ENCODE measurements at regions not wholly inside any gene's neighbourhood (a gene's known extent, or its start where the extent isn't known, plus 50 kb on each side); places are given as distances from the start of the nearest gene placed in this dataset.

DNA sequence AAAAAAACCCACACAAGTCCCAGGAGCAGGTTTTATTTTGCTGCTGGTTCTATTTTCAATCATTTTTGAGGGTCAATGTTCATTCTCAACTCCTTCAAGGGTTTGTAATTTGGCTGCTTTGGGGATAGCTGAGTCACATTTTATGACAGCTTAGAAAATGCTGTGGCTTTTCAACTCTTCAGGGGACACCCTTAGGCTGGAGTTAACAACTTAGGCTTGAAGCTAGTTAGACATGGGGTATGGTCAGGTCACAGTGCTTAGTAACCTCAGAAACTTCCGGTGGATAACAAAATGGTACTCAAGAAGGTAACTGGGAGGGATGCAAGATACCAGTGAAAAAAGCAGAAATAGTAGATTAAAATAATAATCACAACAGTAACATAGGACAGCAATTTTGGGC lies 308.8 kb downstream of the HHIPL2 start:
- Histone ChIP-seq H3K9ac (ENCODE audit: low read length) (no peak overlapping the region), H2AFZ (ENCODE audit: low read depth, low read length) (no peak overlapping the region), H3K4me2 (ENCODE audit: low read length) (no peak overlapping the region), H3K27ac (ENCODE audit: low read length) (no peak overlapping the region), H3K9me3 (ENCODE audit: low read length) (no peaks in the 10 kb centered on the region), H4K20me1 (ENCODE audit: insufficient read depth) (no peaks in the 10 kb centered on the region), H3K36me3 (ENCODE audit: insufficient read depth, low read length) (no peaks in the 10 kb centered on the region), H3K27me3 (ENCODE audit: insufficient read depth, low read depth, low read length) (no peaks in the 10 kb centered on the region), H3F3A (ENCODE audit: insufficient read depth, low read length, poor library complexity, severe bottlenecking) (no peaks in the 10 kb centered on the region), H3K79me2 (replicated peaks; ENCODE audit: insufficient read depth, low read length) (no peaks in the 10 kb centered on the region), H3K9me2 (ENCODE audit: insufficient read depth, low read length) (no peaks in the 10 kb centered on the region), H3K4me3 (ENCODE audit: low read length) (no peak overlapping the region)
- TF ChIP-seq, protein P1, sequence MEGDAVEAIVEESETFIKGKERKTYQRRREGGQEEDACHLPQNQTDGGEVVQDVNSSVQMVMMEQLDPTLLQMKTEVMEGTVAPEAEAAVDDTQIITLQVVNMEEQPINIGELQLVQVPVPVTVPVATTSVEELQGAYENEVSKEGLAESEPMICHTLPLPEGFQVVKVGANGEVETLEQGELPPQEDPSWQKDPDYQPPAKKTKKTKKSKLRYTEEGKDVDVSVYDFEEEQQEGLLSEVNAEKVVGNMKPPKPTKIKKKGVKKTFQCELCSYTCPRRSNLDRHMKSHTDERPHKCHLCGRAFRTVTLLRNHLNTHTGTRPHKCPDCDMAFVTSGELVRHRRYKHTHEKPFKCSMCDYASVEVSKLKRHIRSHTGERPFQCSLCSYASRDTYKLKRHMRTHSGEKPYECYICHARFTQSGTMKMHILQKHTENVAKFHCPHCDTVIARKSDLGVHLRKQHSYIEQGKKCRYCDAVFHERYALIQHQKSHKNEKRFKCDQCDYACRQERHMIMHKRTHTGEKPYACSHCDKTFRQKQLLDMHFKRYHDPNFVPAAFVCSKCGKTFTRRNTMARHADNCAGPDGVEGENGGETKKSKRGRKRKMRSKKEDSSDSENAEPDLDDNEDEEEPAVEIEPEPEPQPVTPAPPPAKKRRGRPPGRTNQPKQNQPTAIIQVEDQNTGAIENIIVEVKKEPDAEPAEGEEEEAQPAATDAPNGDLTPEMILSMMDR (IDR thresholded peaks at IDR 0.05; ENCODE audit: poor library complexity, severe bottlenecking): no peak
- no peak for TF ChIP-seq TAF1 (IDR thresholded peaks at IDR 0.05; ENCODE audit: low read depth)
- no peak for TF ChIP-seq EP300 (conservative IDR thresholded peaks at IDR 0.05; ENCODE audit: poor library complexity, severe bottlenecking)
- TF ChIP-seq, protein P2, sequence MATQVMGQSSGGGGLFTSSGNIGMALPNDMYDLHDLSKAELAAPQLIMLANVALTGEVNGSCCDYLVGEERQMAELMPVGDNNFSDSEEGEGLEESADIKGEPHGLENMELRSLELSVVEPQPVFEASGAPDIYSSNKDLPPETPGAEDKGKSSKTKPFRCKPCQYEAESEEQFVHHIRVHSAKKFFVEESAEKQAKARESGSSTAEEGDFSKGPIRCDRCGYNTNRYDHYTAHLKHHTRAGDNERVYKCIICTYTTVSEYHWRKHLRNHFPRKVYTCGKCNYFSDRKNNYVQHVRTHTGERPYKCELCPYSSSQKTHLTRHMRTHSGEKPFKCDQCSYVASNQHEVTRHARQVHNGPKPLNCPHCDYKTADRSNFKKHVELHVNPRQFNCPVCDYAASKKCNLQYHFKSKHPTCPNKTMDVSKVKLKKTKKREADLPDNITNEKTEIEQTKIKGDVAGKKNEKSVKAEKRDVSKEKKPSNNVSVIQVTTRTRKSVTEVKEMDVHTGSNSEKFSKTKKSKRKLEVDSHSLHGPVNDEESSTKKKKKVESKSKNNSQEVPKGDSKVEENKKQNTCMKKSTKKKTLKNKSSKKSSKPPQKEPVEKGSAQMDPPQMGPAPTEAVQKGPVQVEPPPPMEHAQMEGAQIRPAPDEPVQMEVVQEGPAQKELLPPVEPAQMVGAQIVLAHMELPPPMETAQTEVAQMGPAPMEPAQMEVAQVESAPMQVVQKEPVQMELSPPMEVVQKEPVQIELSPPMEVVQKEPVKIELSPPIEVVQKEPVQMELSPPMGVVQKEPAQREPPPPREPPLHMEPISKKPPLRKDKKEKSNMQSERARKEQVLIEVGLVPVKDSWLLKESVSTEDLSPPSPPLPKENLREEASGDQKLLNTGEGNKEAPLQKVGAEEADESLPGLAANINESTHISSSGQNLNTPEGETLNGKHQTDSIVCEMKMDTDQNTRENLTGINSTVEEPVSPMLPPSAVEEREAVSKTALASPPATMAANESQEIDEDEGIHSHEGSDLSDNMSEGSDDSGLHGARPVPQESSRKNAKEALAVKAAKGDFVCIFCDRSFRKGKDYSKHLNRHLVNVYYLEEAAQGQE (IDR thresholded peaks at IDR 0.05; ENCODE audit: borderline replicate concordance): no peak
- TF ChIP-seq MXI1 (conservative IDR thresholded peaks at IDR 0.05; ENCODE audit: poor library complexity, severe bottlenecking): no peak
- TF ChIP-seq POLR2AphosphoS5 (IDR thresholded peaks at IDR 0.05): no peak
- TF ChIP-seq SMC3 (conservative IDR thresholded peaks at IDR 0.05; ENCODE audit: poor library complexity): no peak
- no peak for TF ChIP-seq RAD21 (conservative IDR thresholded peaks at IDR 0.05)
- TF ChIP-seq EZH2 (IDR thresholded peaks at IDR 0.05; ENCODE audit: borderline replicate concordance, insufficient read depth, low read length, poor library complexity, severe bottlenecking): no peak

DNA sequence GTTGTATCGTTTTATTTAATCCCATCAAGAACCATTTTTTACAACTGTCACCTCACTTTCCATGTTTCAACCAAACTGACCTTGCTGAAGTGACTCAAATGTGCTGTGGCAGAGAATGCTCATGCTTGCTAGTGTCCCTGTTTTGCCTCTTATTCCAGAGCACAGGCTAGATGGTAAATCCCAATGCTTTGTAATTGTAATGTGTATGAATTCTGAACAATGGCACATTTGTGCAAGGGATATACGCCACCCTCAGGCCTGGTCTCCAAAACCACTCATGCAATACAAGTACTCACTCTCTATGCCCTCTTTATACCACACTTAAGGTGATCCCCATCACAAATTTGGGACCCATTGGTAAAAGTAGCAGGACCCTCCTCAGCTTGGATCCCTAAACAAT lies 313.6 kb downstream of the HHIPL2 start:
- Histone ChIP-seq H3K79me2 (replicated peaks; ENCODE audit: insufficient read depth, low read length) (no peaks in the 10 kb centered on the region), H2AFZ (ENCODE audit: low read depth, low read length) (no peak overlapping the region), H3K27me3 (ENCODE audit: insufficient read depth, low read depth, low read length) (no peaks in the 10 kb centered on the region), H4K20me1 (ENCODE audit: insufficient read depth) (no peaks in the 10 kb centered on the region), H3K27ac (ENCODE audit: low read length) (no peak overlapping the region), H3K9ac (ENCODE audit: low read length) (no peak overlapping the region), H3K4me2 (ENCODE audit: low read length) (no peak overlapping the region), H3K4me3 (ENCODE audit: low read length) (no peak overlapping the region), H3K9me2 (ENCODE audit: insufficient read depth, low read length) (no peaks in the 10 kb centered on the region), H3K36me3 (ENCODE audit: insufficient read depth, low read length) (no peaks in the 10 kb centered on the region), H3K9me3 (ENCODE audit: low read length) (no peaks in the 10 kb centered on the region), H3F3A (ENCODE audit: insufficient read depth, low read length, poor library complexity, severe bottlenecking) (no peaks in the 10 kb centered on the region)
- no peak for TF ChIP-seq TAF1 (IDR thresholded peaks at IDR 0.05; ENCODE audit: low read depth)
- TF ChIP-seq EZH2 (IDR thresholded peaks at IDR 0.05; ENCODE audit: borderline replicate concordance, insufficient read depth, low read length, poor library complexity, severe bottlenecking): no peak
- no peak for TF ChIP-seq MXI1 (conservative IDR thresholded peaks at IDR 0.05; ENCODE audit: poor library complexity, severe bottlenecking)
- TF ChIP-seq, protein P1 (IDR thresholded peaks at IDR 0.05; ENCODE audit: poor library complexity, severe bottlenecking): no peak
- TF ChIP-seq EP300 (conservative IDR thresholded peaks at IDR 0.05; ENCODE audit: poor library complexity, severe bottlenecking): no peak
- no peak for TF ChIP-seq SMC3 (conservative IDR thresholded peaks at IDR 0.05; ENCODE audit: poor library complexity)
- TF ChIP-seq, protein P2 (IDR thresholded peaks at IDR 0.05; ENCODE audit: borderline replicate concordance): no peak
- TF ChIP-seq RAD21 (conservative IDR thresholded peaks at IDR 0.05): no peak
- TF ChIP-seq POLR2AphosphoS5 (IDR thresholded peaks at IDR 0.05): no peak

Measured in neural cell (in vitro differentiated cells).